ENCODE measurements at regions not wholly inside any gene's neighbourhood (a gene's known extent, or its start where the extent isn't known, plus 50 kb on each side); places are given as distances from the start of the nearest gene placed in this dataset.

- TF ChIP-seq POLR2A (IDR thresholded peaks at IDR 0.05; ENCODE audit: low read length) (no peak), GATA1 (IDR thresholded peaks at IDR 0.05; ENCODE audit: low read depth, low read length) (no peak)
Measured at GRCh38 chr4:112082954-112083586, 62.2 kb upstream of the FAM241A start.
